OCI-M2 (cell line): ENCODE measurements at regions not wholly inside any gene's neighbourhood (a gene's known extent, or its start where the extent isn't known, plus 50 kb on each side); places are given as distances from the start of the nearest gene placed in this dataset.
"Not testable (repeated sequence)": the region's sequence is repeated elsewhere in the genome, so short reads cannot be mapped to it uniquely, and the experiment has no call there.

Experiments
- DNase-seq: peaks from one replicate; lab custom pipeline; 2025; ENCODE audit not compliant: unreplicated experiment; lab: John Stamatoyannopoulos, UW

GRCh38 chr20:50325215-50325614, 134.6 kb downstream of the CEBPB start:
- DNase-seq, result no peak

- DNase-seq, result no peak
These were observed 135.0 kb downstream of the CEBPB start for GRCh38 chr20:50325651-50326050.

GRCh38 chr20:50327666-50328065, 137.0 kb downstream of the CEBPB start:
- no peak for DNase-seq

GRCh38 chr20:50328222-50328979, 137.8 kb downstream of the CEBPB start:
- no peak for DNase-seq

- no peak for DNase-seq
These were observed 138.6 kb downstream of the CEBPB start for GRCh38 chr20:50328996-50329898.

- no peak for DNase-seq
These were observed 139.4 kb downstream of the CEBPB start for GRCh38 chr20:50329981-50330503.

- DNase-seq, result no peak
These were observed 140.1 kb downstream of the CEBPB start for GRCh38 chr20:50330504-50331313.

GRCh38 chr20:50331469-50332363, 141.1 kb downstream of the CEBPB start:
- DNase-seq, result no peak

GRCh38 chr20:50332491-50332980, 141.9 kb downstream of the CEBPB start:
- no peak for DNase-seq

GRCh38 chr20:50333131-50333670, 142.6 kb downstream of the CEBPB start:
- DNase-seq, result no peak

GRCh38 chr20:50333812-50334211, 143.2 kb downstream of the CEBPB start:
- DNase-seq, result no peak

GRCh38 chr20:50334512-50334911, 143.9 kb downstream of the CEBPB start:
- DNase-seq, result not testable (repeated sequence)

GRCh38 chr20:50335105-50335504, 144.5 kb downstream of the CEBPB start:
- no peak for DNase-seq

- no peak for DNase-seq
These were observed 145.2 kb downstream of the CEBPB start for GRCh38 chr20:50335866-50336265.

GRCh38 chr20:50336661-50337060, 146.0 kb downstream of the CEBPB start:
- DNase-seq, result no peak

GRCh38 chr20:50337521-50338466, 147.2 kb downstream of the CEBPB start:
- no peak for DNase-seq

- no peak for DNase-seq
These were observed 148.1 kb downstream of the CEBPB start for GRCh38 chr20:50338479-50339391.
